DND-41 (cell line): ENCODE measurements at regions not wholly inside any gene's neighbourhood (a gene's known extent, or its start where the extent isn't known, plus 50 kb on each side); places are given as distances from the start of the nearest gene placed in this dataset.

Source experiments
- ATAC-seq: fragments of 200-7000 bp; cut with Tn5 transposase; 3 replicates; pipeline ENCODE4 v1.9.1; 2021; ENCODE audit warnings: low read depth; ENCODE audit not compliant: insufficient read depth
- DNase-seq: peaks from one replicate; pipeline ENCODE4 v3.0.0-alpha.2; 2020
- H2AFZ ChIP-seq: 2 replicates; pipeline ENCODE4 v1.6.0; 2012; ENCODE audit warnings: low read depth, low read length
- H3K27ac ChIP-seq: 2 replicates; pipeline ENCODE4 v1.5.1; 2012; ENCODE audit warnings: low read length, inconsistent platforms
- H3K27me3 ChIP-seq: fragments of 200-600 bp; sonication (generic); 2 replicates; pipeline ENCODE4 v1.6.0; 2012; ENCODE audit warnings: low read length, mild to moderate bottlenecking, inconsistent platforms; ENCODE audit not compliant: insufficient read depth, poor library complexity
- H3K36me3 ChIP-seq: 2 replicates; pipeline ENCODE4 v1.5.1; 2012; ENCODE audit warnings: low read length, inconsistent platforms; ENCODE audit not compliant: insufficient read depth
- H3K4me1 ChIP-seq: 2 replicates; pipeline ENCODE4 v1.5.1; 2012; ENCODE audit warnings: mild to moderate bottlenecking, low read length; ENCODE audit not compliant: insufficient read depth
- H3K4me2 ChIP-seq: 2 replicates; pipeline ENCODE4 v1.6.0; 2012; ENCODE audit warnings: mild to moderate bottlenecking, moderate library complexity, low read length, inconsistent platforms; ENCODE audit not compliant: insufficient read depth
- H3K4me3 ChIP-seq, 2 experiments: fragments of 200-600 bp in 1 of 2; shearing (Covaris generic) in 1 of 2; 2 replicates each; pipeline ENCODE4 v1.5.1; 2012 to 2016; ENCODE audit warnings: inconsistent platforms in 2 of 2, low read length in 2 of 2, mild to moderate bottlenecking in 2 of 2, low read depth in 1 of 2, moderate library complexity in 1 of 2
- H3K79me2 ChIP-seq: 2 replicates; pipeline ENCODE4 v1.6.0; 2012; ENCODE audit warnings: low read length, inconsistent platforms; ENCODE audit not compliant: insufficient read depth
- H3K9ac ChIP-seq: 2 replicates; pipeline ENCODE4 v1.6.0; 2012; ENCODE audit warnings: low read depth, mild to moderate bottlenecking, inconsistent platforms, low read length, moderate library complexity
- H3K9me3 ChIP-seq: 2 replicates; pipeline ENCODE4 v1.5.1; 2012; ENCODE audit warnings: low read length, moderate library complexity, mild to moderate bottlenecking, inconsistent platforms; ENCODE audit not compliant: insufficient read depth, severe bottlenecking
- H4K20me1 ChIP-seq: 2 replicates; pipeline ENCODE4 v1.6.0; 2012; ENCODE audit warnings: low read length; ENCODE audit not compliant: insufficient read depth
- EZH2 ChIP-seq: IDR thresholded peaks from 3 replicates; pipeline ENCODE4 v1.6.1; 2012; ENCODE audit warnings: borderline replicate concordance, low read depth, mild to moderate bottlenecking, moderate library complexity, low read length, inconsistent platforms; ENCODE audit not compliant: severe bottlenecking
- TF ChIP-seq, protein P1 (sequence below): IDR thresholded peaks from 2 replicates; pipeline ENCODE4 v1.5.1; 2012; ENCODE audit warnings: borderline replicate concordance, low read length, moderate library complexity, mild to moderate bottlenecking; ENCODE audit not compliant: poor library complexity, severe bottlenecking; ENCODE audit errors: extremely low read depth

DNA sequence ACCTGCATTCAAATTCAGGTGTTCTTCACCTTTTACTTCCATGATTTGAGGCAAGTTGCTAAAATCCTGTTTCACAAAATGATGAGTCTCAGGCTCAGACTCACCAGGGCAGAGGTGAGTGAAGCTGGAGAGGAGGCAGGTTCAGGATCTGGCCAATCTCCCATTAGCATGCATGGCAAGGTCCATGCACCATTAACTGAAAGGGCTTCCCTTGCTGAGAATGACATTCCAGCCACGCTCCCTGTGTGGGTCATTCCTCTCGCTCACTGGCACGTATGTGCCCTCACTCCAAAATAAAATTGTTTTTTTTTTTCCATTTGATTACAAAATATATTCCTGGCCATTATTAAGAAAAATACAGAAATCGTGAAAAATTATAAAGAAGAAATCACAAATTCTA lies 257.6 kb downstream of the C12orf75 start:
- DNase-seq = no peak
- Histone ChIP-seq H3K9ac (no peak overlapping the region), H3K4me2 (no peak overlapping the region), H3K9me3 (no peaks in the 10 kb centered on the region), H4K20me1 (no peaks in the 10 kb centered on the region), H2AFZ (no peak overlapping the region), H3K4me1 (no peaks in the 10 kb centered on the region), H3K36me3 (no peaks in the 10 kb centered on the region), H3K27me3 (peaks cover 22% of the 10 kb centered on the region), H3K79me2 (no peaks in the 10 kb centered on the region), H3K4me3 (no peak overlapping the region), H3K27ac (no peak overlapping the region)
- TF ChIP-seq, protein P1, sequence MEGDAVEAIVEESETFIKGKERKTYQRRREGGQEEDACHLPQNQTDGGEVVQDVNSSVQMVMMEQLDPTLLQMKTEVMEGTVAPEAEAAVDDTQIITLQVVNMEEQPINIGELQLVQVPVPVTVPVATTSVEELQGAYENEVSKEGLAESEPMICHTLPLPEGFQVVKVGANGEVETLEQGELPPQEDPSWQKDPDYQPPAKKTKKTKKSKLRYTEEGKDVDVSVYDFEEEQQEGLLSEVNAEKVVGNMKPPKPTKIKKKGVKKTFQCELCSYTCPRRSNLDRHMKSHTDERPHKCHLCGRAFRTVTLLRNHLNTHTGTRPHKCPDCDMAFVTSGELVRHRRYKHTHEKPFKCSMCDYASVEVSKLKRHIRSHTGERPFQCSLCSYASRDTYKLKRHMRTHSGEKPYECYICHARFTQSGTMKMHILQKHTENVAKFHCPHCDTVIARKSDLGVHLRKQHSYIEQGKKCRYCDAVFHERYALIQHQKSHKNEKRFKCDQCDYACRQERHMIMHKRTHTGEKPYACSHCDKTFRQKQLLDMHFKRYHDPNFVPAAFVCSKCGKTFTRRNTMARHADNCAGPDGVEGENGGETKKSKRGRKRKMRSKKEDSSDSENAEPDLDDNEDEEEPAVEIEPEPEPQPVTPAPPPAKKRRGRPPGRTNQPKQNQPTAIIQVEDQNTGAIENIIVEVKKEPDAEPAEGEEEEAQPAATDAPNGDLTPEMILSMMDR = no peak
- TF ChIP-seq EZH2 = no peak
- ATAC-seq = no peak

DNA sequence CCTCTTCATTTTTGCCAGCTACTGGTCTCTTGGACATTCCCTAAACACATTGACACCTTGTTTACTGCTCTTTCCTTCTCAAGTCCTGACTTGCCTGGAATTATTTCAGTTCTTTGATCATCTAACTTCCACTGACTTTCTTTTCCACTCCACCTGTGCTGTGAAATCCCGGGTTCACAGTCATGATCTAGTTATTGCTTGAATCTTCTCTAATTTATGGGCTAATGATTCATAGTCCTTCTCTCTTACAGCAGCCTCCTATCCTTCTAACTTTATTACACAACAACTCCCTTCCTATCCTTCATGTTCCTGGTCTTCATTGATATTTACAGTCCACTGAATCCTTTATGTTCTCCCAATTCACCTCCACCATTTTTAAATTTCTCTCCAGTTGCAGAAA lies 260.1 kb downstream of the C12orf75 start:
- H3K79me2 ChIP-seq = no peaks in the 10 kb centered on the region
- no peak overlapping the region for H2AFZ ChIP-seq
- no peaks in the 10 kb centered on the region for H3K36me3 ChIP-seq
- no peak overlapping the region for H3K4me3 ChIP-seq
- ATAC-seq (no peak), DNase-seq (no peak)
- H3K4me1 ChIP-seq = no peaks in the 10 kb centered on the region
- H3K27me3 ChIP-seq = peaks cover 18% of the 10 kb centered on the region
- H3K9me3 ChIP-seq = no peaks in the 10 kb centered on the region
- no peak overlapping the region for H3K27ac ChIP-seq
- TF ChIP-seq, protein P1 = no peak
- no peak for TF ChIP-seq EZH2
- H3K4me2 ChIP-seq = no peak overlapping the region
- no peak overlapping the region for H3K9ac ChIP-seq
- H4K20me1 ChIP-seq = no peaks in the 10 kb centered on the region

DNA sequence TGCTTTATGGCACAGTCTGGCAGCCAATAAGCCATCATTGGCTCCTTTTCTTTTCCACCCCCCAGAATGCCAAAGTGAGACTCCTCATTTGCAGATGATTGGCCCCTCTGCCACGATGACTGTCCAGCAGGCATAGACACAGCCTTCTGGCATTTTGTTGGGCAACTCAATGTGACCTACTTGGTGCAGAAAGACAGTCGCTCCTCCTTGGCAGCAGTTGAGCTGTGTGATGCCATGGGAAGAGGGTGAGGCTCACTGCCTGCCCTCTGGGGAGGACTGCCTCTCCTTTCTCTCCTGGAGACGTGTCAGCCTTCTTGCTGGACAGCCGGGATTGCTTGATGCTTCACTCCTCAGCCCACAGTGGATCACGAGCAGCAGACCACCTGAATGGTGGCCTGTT lies 264.9 kb downstream of the C12orf75 start:
- no peak overlapping the region for H2AFZ ChIP-seq
- TF ChIP-seq, protein P1 = no peak
- no peak for TF ChIP-seq EZH2

DNA sequence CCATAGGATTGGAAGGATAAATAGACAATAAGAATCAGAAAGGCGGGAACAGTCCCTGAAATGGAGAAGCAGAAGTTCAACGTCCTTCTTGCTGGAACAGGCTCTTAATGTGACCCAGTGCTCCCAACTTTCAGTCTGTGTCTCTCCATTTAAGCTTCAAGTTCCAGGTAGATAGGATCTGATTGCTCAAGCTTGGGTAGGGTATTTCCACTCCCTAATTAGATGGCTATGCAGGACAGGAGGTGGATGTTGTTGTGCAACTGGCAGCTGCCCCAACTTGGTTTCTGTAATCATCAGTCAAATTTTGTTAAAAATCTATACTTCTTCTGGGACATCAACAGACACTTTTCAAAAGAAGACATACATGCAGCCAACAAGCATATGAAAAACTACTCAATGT lies 266.2 kb downstream of the C12orf75 start:
- Histone ChIP-seq H3K9ac (no peak overlapping the region), H3K27ac (no peak overlapping the region), H3K79me2 (no peaks in the 10 kb centered on the region), H3K4me3 (no peak overlapping the region), H3K4me1 (no peaks in the 10 kb centered on the region), H3K9me3 (no peaks in the 10 kb centered on the region), H4K20me1 (no peaks in the 10 kb centered on the region), H2AFZ (no peak overlapping the region), H3K36me3 (no peaks in the 10 kb centered on the region), H3K27me3 (peaks cover 4% of the 10 kb centered on the region), H3K4me2 (no peak overlapping the region)
- TF ChIP-seq, protein P1 = no peak
- TF ChIP-seq EZH2 = no peak
- ATAC-seq = no peak
- DNase-seq = no peak

More for the DNA sequence above, 264.9 kb downstream of the C12orf75 start:
- Histone ChIP-seq H3K27ac (no peak overlapping the region), H3K4me3 (no peak overlapping the region), H3K79me2 (no peaks in the 10 kb centered on the region), H3K36me3 (no peaks in the 10 kb centered on the region), H3K27me3 (peaks cover 10% of the 10 kb centered on the region), H3K9ac (no peak overlapping the region), H3K4me1 (no peaks in the 10 kb centered on the region), H4K20me1 (no peaks in the 10 kb centered on the region), H3K4me2 (no peak overlapping the region), H3K9me3 (no peaks in the 10 kb centered on the region)
- no peak for ATAC-seq
- DNase-seq = no peak
